NCI-H146 treated with DMSO at 0.1 percent for 48 hours (cell line): ENCODE measurements at regions not wholly inside any gene's neighbourhood (a gene's known extent, or its start where the extent isn't known, plus 50 kb on each side); places are given as distances from the start of the nearest gene placed in this dataset.
"Not testable (repeated sequence)": the region's sequence is repeated elsewhere in the genome, so short reads cannot be mapped to it uniquely, and the experiment has no call there.

Experiments
- DNase-seq: peaks from one replicate; lab custom pipeline; 2025; ENCODE audit not compliant: unreplicated experiment; lab: John Stamatoyannopoulos, UW

- no peak for DNase-seq
Measured at GRCh38 chr3:137820366-137820765, 56.3 kb downstream of the SOX14 start.

DNA sequence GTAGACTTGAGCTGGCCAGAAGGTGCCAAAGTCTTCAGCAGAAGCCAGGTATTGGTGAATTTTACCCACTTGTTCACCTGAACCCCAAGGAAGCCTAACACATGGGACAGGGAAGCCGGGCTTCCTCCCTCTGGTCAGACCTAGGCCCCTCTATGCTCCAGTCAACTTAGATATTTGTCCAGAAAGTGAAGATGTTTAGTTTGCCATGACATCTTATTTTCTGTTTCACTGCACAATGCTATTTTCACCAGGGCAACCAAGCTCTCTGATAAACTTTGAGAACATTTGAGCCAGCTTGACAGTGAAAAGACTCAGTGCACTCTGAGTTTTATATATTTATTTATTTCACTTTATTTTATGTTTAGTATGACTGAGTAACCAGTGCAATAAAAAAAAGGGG is 71.0 kb downstream of the SOX14 start:
- no peak for DNase-seq

DNA sequence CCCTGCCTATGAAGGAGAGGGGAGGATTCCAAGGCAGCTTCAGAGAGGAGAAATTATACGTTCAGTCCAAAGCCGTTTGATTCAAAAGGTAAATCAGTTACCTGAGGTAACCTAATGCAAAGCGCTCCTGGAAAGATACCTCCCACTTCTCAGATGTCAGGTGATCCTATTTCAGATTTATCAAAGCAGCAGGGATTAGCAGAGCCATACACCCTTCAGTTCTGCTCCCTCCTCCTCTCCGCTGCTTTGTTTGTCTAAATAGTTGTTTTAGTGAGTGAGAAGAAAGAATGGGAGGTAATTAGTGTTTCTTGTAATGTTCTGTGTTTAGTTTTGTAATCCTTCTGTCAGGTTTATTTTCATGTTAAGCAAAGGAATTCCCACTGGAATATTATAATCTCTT is 81.1 kb downstream of the SOX14 start:
- DNase-seq, result no peak

DNA sequence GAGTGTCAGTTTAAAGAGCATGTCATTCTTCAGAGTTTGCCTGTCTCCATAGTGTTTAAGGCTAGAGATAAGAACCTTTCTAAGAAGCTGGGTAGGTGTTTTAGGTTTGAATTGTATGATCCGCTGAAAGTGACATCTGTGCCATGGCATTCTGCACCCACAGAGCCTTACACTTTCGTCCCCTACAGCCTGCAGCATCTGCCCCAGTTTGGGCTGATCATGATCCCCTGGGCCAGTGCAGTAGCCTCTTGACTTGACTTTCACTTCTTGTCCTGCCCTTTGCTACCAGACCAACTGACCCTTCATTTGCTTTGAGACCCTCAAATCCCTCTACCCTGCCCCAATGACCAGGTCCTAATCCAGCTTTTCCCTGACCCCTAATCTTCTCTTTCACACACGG is 81.6 kb downstream of the SOX14 start:
- no peak for DNase-seq

DNA sequence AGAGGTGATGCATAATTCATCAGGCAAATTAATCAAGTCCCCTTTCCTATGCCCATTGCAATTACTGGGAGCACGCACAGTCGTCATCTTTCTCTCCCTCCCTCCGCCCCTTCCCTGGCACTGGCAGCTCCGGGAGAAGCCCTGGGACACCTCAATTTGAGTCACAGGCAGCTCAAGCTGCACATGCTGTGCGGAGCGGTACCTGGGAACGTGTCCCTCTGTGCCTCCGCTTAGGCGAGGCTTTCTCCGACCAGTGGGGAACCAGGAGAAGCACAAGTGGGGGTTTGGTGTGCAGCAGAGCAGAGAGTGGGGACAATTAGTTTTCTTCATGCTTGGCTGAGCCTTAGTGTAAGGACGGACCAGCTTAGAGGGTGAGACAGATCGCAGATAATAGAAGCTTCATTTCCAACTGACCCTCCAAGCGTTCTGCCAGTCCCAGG is 88.3 kb downstream of the SOX14 start:
- no peak for DNase-seq

DNA sequence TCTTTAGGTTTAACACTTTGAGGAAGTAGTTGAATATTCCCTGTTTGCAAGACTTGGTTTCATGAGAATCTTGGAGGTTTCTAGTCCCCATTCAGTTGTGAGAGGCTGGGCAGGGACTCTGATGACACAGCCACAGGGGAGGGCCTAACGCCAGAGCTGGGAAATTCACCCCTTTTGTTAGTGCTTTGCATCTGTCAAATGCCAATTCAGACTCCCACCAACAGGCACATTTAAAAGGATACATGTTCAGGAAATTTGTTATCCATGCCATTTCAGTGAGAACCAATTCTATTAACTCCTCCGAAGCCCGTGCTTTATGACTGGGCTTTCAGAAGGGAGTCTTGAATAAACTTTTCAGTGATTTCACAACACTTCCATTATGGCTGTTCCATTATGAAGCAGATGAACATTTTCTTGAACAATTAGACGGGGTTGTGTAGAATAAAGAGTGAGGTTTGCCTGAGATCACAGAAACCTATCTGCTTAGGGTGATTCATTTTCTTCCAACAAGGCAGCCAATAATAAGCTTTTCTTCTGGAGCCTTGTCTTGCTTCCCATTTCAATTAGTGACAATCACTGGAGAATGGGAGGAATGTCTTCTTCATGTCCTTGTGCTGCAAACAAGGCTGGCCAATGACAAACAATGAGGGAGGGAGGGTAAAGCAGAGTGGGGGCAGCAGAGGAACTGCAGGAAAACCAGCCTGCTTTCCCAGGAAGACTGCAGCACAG is 90.6 kb downstream of the SOX14 start:
- no peak for DNase-seq

- no peak for DNase-seq
Measured at GRCh38 chr3:137866001-137866400, 101.9 kb downstream of the SOX14 start.

- DNase-seq, result no peak
Measured at GRCh38 chr3:137866933-137867332, 102.8 kb downstream of the SOX14 start.

- no peak for DNase-seq
Measured at GRCh38 chr3:137867611-137868010, 103.5 kb downstream of the SOX14 start.

DNA sequence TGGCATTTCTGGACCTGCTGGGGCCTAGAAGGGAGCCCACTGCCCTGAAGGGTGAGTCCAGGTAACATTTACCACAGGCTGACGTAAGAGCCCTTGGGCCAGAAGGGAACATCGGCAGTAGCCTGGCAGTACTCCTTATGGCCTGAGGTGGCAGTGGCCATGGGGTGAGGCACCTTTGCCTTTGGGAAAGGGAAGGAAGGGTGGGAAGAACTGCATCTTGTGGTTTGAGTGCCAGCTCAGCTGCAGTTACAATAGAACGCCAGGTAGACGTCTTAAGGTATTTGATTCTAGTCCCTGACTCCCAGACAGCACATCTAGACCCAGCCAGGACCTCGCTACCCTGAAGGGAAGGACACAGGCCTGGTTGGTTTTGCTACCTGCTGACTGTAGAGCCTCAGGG is 104.9 kb downstream of the SOX14 start:
- no peak for DNase-seq

DNA sequence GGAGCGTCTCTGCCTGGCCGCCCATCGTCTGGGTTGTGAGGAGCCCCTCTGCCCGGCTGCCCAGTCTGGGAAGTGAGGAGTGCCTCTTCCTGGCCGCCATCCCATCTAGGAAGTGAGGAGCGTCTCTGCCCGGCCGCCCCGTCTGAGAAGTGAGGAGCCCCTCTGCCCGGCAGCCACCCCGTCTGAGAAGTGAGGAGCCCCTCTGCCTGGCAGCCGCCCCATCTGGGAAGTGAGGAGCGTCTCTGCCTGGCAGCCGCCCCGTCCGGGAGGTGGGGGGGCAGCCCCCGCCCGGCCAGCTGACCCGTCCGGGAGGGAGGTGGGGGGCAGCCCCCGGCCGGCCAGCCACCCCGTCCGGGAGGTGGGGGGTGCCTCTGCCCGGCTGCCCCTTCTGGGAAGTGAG is 108.5 kb downstream of the SOX14 start:
- DNase-seq, result not testable (repeated sequence)

DNA sequence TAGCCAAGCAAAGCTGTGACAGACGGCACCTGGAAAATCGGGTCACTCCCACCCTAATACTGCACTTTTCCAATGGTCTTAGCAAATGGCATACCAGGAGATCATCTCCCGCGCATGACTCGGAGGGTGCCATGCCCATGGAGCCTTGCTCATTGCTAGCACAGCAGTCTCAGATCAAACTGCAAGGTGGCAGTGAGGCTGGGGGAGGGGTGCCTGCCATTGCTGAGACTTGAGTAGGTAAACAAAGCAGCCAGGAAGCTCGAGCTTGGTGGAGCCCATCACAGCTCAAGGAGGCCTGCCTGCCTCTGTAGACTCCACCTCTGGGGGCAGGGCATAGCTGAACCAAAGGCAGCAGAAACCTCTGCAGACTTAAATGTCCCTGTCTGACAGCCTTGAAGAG is 113.1 kb upstream of the CLDN18 start:
- not testable (repeated sequence) for DNase-seq

- no peak for DNase-seq
Measured at GRCh38 chr3:137906985-137907649, 102.8 kb upstream of the CLDN18 start.

GRCh38 chr3:137924628-137925027 is 85.3 kb upstream of the CLDN18 start:
- no peak for DNase-seq

GRCh38 chr3:137925080-137925479 is 84.9 kb upstream of the CLDN18 start:
- DNase-seq, result no peak

DNA sequence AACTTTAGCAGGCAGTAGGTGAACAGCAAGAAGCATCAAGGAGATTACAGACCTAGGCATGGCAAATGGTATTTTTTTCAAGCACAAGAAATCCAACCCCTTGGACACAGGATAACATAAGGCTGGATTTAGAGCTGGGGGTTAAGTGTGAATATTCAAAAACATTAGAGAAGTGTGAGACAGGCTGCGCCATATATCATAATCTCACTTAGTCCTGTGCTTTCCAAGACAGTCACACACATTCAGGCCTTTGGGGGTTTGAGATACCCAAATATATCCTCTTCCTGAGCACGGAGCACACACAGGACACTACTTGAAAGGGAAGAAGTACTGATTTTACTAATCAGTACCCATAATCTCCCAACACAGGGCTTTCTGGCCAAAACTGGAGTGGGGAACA is 83.0 kb upstream of the CLDN18 start:
- DNase-seq, result no peak

GRCh38 chr3:137930976-137931375 is 79.0 kb upstream of the CLDN18 start:
- no peak for DNase-seq

- DNase-seq, result no peak
Measured at GRCh38 chr3:137938876-137939275, 71.1 kb upstream of the CLDN18 start.

DNA sequence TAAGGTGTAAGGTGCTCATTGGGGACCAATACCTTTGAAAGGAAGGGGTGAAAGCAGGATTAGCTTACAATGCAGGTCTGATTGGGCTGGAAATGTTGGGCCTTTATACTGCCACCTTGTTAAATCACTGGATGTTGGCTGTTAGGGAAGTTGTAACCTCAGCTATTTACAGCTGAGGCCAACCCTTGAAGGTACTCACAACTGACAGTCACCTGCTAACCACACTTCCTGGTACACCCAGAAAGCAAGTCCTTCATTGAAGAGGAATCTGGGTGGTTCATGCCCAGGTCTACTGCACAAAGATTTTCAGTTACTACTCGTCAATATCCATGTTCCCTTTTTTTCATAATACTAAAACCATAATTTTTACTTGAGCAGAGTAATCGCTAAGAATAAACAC is 65.4 kb upstream of the CLDN18 start:
- no peak for DNase-seq

DNA sequence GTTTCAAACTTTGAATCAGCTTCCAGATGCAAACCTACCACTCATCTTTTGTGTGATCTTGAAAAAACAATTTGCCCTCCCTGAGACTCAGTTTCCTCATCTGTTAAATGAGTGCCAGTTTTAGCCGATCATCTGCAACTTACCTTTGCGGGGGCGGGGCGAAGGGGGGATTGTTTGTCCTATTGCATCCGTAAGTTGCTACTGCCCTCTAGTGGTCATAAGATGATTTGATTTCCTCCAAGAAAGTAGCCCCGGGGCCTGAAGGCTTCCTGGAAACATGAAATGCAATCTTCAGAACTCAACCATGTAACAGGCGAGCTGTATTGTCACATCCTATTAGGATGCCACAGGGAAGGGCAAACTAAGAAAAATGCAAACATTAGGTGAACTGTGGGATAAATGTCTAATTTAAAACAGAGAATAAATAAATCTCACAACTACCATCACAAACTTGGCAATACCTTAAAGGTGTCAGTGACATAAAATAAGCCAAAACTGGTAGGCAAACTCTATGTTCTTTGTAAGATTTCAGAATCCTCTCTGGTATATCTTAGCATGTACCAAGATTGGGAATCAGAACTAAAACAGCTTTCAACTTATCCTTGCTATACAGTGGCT is 63.5 kb upstream of the CLDN18 start:
- DNase-seq, result peak; percentile 81

DNA sequence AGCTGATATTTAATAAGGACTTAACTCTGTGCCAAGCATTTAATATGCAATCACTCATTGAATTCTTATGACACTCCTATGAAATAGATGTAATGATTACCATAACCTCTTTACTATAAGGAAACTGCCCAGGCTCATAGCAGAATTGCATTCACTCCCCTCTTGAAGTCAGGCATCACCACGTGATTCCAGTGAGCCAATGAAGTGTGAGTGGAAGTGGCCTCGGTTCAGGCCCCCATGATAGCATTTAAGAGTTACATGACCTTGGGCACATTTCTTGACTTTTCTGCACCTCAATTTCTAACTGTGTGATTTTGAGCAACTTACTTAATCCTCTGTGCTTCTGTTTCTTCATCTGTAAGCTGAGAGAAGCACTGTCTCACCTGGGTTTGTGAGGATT is 62.8 kb upstream of the CLDN18 start:
- DNase-seq, result no peak

- DNase-seq, result no peak
Measured at GRCh38 chr3:137948400-137949072, 61.4 kb upstream of the CLDN18 start.
